ENCODE measurements at regions not wholly inside any gene's neighbourhood (a gene's known extent, or its start where the extent isn't known, plus 50 kb on each side); places are given as distances from the start of the nearest gene placed in this dataset.
"Not testable (repeated sequence)": the region's sequence is repeated elsewhere in the genome, so short reads cannot be mapped to it uniquely, and the experiment has no call there.

GRCh38 chr15:38614621-38615020 lies 50.0 kb upstream of the RASGRP1 start:
- no peak for DNase-seq (ENCODE audit: low read depth)

- DNase-seq (ENCODE audit: low read depth) = no peak
Measured at GRCh38 chr15:38617831-38618230, 53.2 kb upstream of the RASGRP1 start.

- DNase-seq (ENCODE audit: low read depth) = no peak
Measured at GRCh38 chr15:38618242-38618955, 53.8 kb upstream of the RASGRP1 start.

GRCh38 chr15:38620098-38620497 lies 55.5 kb upstream of the RASGRP1 start:
- no peak for DNase-seq (ENCODE audit: low read depth)

- no peak for DNase-seq (ENCODE audit: low read depth)
Measured at GRCh38 chr15:38620851-38621594, 56.4 kb upstream of the RASGRP1 start.

- no peak for DNase-seq (ENCODE audit: low read depth)
Measured at GRCh38 chr15:38622304-38622703, 57.7 kb upstream of the RASGRP1 start.

- no peak for DNase-seq (ENCODE audit: low read depth)
Measured at GRCh38 chr15:38622908-38623307, 58.3 kb upstream of the RASGRP1 start.

GRCh38 chr15:38623744-38624143 lies 59.1 kb upstream of the RASGRP1 start:
- no peak for DNase-seq (ENCODE audit: low read depth)

- DNase-seq (ENCODE audit: low read depth) = no peak
Measured at GRCh38 chr15:38624244-38625205, 59.9 kb upstream of the RASGRP1 start.

GRCh38 chr15:38625886-38626285 lies 61.3 kb upstream of the RASGRP1 start:
- no peak for DNase-seq (ENCODE audit: low read depth)

- DNase-seq (ENCODE audit: low read depth) = no peak
Measured at GRCh38 chr15:38626443-38627050, 61.9 kb upstream of the RASGRP1 start.

GRCh38 chr15:38627689-38628277 lies 63.2 kb upstream of the RASGRP1 start:
- DNase-seq (ENCODE audit: low read depth) = no peak

GRCh38 chr15:38631119-38632075 lies 66.8 kb upstream of the RASGRP1 start:
- no peak for DNase-seq (ENCODE audit: low read depth)

GRCh38 chr15:38635170-38635569 lies 70.6 kb upstream of the RASGRP1 start:
- DNase-seq (ENCODE audit: low read depth) = no peak

- DNase-seq (ENCODE audit: low read depth) = no peak
Measured at GRCh38 chr15:38636597-38636996, 72.0 kb upstream of the RASGRP1 start.

GRCh38 chr15:38638126-38638525 lies 73.5 kb upstream of the RASGRP1 start:
- DNase-seq (ENCODE audit: low read depth) = no peak

GRCh38 chr15:38638811-38639210 lies 74.2 kb upstream of the RASGRP1 start:
- DNase-seq (ENCODE audit: low read depth) = no peak

GRCh38 chr15:38642689-38643270 lies 78.2 kb upstream of the RASGRP1 start:
- DNase-seq (ENCODE audit: low read depth) = no peak

- DNase-seq (ENCODE audit: low read depth) = not testable (repeated sequence)
Measured at GRCh38 chr15:38644353-38644752, 79.7 kb upstream of the RASGRP1 start.

- no peak for DNase-seq (ENCODE audit: low read depth)
Measured at GRCh38 chr15:38646716-38647115, 82.1 kb upstream of the RASGRP1 start.

Data from fibroblast of gingiva (primary cell).